DMS53 treated with DMSO at 0.1 percent for 48 hours (cell line): ENCODE measurements at regions not wholly inside any gene's neighbourhood (a gene's known extent, or its start where the extent isn't known, plus 50 kb on each side); places are given as distances from the start of the nearest gene placed in this dataset.

Experiments used
- DNase-seq: peaks from one replicate; lab custom pipeline; 2025; ENCODE audit not compliant: unreplicated experiment; lab: John Stamatoyannopoulos, UW

DNA sequence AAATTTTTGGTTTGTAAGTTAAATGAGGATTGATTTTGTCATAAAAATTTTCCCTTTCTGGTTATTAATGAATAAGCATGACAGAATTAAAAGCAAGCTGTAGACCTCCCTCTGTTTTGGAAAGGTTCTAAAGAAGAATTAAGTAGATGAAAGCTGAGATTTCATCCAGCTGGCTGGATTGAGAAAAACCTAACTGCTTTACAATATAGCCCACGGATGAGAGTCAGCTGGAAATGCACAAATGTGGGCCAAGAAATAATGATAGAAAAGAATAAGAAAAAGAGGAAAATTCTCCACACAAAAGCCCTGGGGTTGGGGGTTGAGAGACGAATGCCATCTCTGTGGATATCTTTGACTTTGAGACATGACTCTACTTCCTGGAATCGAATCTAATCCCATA, 631.6 kb downstream of the HDGFL1 start:
- no peak for DNase-seq

DNA sequence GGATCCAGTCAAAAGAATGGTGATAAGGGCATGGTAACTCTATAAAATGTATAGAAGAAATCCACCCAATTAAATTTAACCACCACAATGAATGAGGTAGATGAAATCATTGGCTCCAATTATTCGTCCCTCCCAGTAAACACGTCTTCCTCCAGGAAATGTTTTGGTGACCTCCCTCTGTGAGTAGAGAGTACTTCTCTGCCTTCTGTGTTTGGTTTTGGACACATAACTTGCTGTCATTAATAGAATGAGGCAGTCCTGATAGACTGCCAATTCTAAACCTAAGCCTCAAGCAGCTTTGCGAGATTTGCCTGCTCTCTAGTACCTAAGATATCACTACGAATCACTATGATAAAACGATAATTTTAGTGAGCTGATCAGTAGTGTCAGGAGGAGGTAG, 632.8 kb downstream of the HDGFL1 start:
- no peak for DNase-seq

DNA sequence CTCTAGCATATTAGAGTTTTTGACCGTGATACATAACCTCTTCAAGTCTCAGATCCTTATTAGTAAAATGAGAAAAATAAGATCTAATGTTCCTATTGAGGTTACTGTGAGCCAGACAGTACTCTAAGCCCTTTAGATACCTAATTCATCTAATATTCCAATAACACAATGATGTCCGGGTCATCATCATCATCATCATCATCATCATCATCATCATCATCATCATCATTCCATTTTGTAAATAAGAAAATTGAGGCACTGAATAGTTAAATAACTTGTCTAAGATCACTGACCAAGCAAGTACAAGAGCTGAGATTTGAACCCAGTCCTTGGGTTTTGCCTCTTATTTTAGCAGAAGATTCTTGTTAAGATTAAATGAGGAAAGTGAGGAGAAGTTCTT, 643.0 kb downstream of the HDGFL1 start:
- DNase-seq: no peak

DNA sequence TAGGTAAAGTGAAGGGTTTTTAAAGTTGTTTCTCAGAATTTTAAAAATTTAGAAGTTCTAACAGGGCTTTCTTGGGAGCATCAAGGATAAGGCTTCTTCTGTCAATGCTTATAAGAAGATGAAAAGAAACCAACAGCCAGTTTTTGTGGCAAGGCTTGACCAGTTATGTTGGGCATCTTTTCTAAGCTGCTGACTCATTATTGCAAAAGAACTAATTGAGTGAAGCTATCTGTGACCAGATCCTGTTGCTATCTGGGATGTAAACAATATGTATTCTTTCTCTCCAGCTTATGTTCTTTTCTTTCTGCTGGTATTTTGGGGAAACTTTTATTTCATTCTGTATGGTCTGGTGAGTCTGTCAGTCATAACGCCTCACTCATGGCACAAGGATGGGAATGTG, 643.8 kb downstream of the HDGFL1 start:
- no peak for DNase-seq

DNA sequence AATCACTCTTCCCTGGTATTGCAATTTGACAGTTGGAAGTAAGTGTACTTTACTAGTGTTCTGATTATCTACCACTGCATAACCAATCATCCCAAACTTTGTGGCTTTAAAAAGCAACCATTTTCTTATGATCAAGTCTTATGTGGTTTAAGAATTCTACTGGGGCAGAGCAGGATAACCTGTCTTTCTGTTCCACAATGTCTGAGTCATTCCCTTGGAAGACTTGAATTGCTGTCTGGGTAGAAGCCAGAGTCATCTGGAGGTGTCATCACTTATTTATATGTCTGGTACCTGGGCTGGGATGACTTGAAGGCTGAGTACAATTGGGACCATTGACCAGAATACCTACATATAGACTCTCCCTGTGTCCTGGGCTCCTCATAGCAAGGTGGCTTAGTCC, 644.3 kb downstream of the HDGFL1 start:
- DNase-seq: no peak

DNA sequence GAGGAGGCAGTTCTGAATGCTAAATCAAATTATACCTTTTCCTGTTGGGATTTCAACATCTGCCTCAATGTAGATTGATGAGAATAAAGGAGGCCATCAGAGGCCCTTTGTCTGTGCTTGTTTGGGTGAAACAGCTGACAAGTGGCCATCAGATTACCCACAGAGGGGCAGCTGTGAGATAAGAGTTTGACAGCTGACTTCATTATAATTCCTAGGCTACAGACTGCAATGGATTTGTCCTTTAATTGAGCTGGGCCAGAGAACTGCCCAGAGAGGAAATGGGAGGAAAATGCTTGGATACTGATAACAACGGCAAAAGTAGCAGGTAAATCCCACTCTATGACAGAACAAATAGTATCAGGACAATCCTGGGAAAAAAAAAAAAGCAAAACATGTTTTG, 649.4 kb downstream of the HDGFL1 start:
- DNase-seq: peak; percentile 17

DNA sequence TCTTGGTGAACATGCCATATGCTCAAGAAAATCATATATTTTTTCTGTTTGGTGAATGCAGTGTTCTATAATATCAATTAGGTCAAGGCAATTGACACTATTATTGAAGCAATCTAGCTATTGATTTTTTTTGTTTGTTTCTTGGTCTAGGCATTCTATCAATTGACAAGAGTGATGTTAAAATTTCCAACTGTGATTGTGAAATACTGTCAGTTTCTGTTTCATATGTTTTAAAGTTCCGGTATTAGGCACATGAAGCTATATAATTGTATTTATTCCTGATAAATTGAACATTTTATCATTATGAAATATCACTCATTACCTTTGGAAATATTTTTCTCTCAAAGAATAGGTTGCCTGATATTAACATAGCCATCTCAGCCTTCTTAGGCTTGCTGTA, 653.4 kb downstream of the HDGFL1 start:
- DNase-seq: no peak

DNA sequence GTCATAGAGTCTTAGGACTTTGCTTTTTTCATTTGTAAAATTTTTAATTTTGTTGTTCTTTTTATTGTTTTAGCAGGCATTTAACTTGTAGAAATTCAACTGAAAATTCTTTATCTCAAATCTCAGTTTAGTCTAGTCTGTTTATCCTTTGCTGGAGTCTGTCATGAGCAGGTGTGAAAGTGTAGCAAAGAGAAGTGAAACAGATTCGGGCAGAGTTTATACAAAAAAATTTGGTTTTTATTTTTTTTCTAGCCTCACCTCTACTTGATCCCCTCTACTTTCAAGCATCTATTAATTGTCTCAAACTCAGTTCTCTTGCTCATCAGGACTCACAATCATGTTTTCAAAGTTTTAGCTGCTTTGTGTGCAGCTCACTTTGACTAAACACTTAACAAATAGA, 655.2 kb downstream of the HDGFL1 start:
- no peak for DNase-seq

DNA sequence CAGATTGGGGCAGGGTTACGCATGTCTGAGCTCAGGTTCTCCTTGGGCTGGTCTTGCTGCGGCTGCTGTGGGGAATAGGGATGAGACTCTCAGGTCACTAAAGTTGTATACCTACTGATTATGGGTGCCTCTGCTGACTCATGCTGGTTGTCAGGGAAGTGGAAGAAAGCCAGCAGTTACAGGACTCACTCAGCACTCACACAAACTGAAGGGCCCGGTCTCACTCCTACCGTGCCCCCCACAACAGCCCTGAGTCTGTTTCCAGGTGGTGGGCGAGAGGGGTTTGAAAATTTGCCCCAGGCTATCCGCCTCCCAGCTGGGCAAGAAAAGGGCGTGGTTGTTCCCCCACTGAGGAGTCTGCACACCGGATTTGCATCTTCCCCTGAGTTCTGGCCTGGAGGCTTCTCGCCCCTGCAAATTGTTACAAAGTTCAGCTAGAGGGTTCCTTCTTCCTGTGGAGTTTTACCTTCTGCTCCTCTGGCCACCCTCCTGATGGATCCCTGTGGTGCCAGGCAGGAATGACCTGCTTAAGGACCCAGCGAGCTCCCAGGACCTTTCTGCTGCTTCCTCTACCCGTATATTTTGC, 659.2 kb downstream of the HDGFL1 start:
- no peak for DNase-seq

DNA sequence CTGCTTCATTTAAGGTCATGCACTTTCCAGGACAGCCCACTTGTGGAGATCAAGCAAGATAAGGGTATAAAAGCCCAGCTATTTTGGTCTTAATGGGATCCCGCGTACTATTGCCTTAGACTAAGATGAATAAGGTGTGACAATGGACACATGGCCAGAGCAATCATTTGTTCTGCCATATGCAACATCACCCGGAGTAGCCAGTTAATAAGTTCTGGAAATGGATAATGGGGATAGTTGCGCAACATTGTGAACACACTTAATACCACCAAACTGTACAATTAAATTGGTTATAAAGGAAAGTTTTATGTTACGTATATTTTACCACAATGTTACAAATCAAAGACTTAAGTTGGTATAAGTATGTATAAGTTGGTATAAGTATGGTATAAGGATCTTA, 674.5 kb downstream of the HDGFL1 start:
- no peak for DNase-seq

DNA sequence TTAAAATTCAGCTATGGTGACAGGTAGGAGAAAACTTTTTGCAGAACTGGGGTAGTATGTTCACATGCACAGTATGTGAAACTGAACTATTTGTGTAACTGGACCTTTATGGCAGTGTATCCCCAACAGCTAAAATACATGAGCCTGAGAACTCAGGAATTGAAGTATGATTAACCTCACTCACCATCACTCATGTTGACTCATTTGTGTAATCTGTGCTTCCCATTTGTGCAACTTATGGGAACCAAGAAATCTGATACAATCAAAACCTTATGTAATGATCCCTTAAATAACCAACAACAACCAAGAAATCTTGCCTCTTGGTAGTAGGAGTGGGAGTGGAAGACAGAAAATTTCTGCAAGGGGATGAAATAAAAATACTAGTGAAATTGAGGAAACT, 674.9 kb downstream of the HDGFL1 start:
- no peak for DNase-seq

DNA sequence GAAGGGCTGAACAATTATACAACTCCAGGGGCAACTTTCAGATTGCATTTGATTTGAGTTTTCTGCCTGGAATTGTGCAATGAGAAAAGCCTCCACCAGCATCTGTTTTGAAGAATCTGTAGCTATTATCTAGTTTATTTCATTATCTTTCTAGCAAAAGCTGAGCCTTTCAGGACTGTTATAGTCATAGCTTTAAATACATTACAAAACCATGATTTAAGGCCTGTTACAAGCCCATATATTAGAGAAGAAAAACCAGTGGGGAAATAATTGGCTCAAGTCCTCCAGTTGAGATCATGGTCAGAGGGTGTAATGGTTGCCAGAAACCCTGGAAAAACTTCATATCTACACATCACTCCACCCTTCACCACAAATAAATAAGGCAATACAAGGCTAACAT, 676.2 kb downstream of the HDGFL1 start:
- no peak for DNase-seq

DNA sequence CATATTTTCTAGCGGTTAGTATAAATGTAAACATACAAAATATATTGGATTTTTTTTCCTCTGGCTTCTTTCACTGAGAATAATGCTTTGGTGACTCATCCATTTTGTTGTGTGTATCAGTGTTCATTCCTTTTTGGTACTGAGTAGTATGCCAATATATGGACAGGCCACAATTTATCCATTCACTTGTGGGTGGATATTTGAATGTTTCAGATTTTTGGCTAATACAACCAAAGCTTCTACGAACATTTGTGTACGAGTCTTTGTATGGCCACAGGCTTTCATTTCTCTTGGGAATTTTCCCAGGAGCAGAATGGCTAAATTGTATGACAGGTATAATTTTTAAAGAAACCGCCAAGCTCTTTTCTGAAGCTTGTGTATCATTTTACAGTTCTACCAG, 677.5 kb downstream of the HDGFL1 start:
- DNase-seq: no peak

DNA sequence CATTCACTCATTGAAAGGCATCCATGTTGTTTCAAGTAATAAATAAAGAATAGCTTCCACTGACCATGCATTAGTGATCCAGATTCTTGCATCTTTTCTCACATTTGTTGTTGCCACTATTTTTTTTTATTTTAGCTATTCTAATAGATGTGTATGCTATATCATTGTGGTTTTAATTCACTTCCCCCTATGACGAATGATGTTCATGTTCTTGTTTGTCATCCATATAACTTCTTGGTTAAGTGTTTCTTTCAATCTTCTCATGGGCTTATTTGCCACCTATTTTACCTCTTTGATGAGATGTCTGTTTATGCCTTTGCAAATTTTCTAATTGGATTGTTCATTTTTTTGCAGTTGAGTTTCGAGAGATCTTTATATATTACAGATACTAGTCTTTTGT, 681.2 kb downstream of the HDGFL1 start:
- no peak for DNase-seq

DNA sequence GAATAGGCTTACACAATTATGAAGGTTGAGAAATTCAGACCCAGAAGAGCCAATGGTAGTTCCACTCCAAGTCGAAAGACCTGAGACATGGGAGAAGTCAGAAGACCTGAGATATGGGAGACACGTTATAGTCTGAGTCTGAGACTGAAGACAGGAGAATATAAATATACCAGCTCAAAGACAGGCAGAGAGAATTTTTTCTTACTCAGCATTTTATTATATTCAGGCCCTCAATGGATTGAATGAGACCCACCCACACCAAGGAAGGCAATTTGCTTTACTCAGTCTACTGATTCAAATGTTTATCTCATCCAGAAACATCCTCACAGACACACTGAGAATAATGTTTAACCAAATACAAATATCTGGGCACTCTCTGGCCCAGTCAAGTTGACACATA, 693.5 kb downstream of the HDGFL1 start:
- DNase-seq: no peak

DNA sequence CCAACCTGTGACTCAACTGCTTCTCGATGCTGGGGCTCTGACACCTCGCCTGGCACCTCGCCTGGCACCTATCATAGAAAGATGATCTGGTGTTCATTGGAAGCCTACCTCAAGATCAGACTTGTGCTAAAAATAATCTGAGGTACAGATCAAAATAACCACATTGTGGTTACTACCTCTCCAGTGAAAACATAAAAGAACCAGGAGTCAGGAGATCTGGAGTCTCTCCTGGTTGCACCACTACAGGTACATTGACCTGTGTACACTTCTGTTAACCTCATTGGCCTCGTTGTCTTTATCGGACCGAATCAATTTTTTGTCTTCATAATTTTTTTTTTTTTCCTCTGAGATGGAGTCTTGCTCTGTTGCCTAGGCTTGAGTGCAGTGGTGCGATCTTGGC, 695.9 kb downstream of the HDGFL1 start:
- no peak for DNase-seq

DNA sequence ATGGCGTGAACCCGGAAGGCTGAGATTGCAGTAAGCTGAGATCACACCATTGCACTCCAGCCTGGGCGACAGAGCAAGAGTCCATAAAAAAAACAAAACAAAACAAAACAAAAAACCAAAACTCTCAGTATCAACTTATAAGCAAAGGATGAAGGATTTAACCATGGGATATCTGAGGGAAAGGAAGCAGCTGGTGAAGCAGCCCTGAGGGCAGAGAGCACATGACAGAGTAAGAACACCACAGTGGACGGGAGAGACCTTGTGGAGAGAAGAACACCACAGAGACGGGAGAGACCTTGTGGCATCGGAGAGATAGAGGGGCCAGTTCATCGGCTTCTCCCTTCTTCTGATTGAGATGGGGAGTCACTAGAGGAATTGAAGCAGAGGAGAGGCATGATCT, 697.2 kb downstream of the HDGFL1 start:
- DNase-seq: peak; percentile 33

DNA sequence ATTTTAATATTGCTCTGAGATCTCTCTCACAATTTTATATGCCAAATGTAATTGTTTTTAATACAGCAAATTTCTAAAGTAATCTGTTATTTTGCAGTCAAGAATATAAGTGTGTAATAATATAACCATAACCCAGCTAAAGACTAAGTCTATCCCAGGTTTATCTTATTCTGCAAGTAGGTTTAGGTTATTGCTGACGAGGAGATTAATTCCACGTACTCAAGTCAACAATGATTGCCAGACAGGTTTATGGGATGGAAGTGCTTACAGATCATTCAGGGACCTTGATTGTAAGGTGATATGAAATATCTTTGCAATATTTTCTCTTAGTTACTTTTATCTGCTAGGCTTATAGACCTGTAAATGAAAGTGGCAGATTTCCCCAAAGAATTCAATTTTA, 698.3 kb downstream of the HDGFL1 start:
- no peak for DNase-seq

DNA sequence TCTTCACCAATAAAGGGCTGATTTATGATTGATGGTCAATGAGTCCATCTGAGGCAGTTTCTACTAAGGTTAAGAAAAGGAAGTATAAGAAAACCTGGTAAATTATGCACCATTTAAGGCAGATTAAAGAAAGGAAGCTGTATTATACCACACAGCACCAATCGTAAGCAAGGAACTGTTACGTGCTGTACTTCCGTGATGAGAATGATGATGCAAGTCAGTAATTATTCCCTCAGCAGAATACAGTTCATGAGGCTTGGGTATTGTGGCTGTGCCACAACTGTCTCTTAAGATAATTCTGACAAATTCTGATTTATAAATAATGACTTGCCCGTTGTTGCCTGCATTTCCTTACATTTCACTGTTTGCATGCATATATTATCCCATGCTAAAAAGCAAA, 699.0 kb downstream of the HDGFL1 start:
- no peak for DNase-seq

DNA sequence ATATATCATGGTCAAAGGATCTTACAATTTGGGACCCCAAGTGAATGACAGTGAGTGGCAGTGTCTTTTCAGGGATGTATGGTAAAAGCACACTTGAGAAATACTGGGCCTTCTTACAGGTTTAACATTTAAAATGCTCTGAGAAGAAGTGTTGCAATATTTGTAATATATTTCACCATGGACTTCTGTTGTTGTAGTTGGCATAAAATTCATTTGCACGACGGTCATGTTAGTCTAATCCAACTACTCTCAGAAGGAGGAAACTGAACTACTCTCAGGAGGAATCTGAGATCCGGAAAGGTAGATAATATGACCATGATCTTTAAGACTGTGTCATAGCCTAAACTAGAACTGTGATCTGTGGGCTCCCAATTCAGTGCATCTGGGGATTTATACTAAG, 700.1 kb downstream of the HDGFL1 start:
- DNase-seq: no peak

DNA sequence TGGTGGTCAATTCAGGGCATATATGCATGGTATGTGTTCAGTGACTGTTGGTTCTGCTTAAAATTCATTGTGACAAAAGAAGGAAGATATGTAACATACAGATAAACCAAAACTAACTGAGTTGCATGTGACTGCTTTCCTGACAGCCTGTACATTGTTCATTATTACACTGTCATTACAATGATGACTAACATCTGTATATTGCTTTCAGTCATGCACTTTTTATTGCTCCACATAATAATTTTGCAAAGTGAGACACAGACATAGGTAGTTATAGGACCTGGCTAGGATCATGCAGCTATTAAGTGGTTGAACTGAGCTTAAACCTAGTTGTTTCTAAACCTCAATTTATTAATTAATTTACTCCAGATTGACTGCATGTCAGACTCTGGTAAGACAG, 703.2 kb downstream of the HDGFL1 start:
- DNase-seq: no peak

DNA sequence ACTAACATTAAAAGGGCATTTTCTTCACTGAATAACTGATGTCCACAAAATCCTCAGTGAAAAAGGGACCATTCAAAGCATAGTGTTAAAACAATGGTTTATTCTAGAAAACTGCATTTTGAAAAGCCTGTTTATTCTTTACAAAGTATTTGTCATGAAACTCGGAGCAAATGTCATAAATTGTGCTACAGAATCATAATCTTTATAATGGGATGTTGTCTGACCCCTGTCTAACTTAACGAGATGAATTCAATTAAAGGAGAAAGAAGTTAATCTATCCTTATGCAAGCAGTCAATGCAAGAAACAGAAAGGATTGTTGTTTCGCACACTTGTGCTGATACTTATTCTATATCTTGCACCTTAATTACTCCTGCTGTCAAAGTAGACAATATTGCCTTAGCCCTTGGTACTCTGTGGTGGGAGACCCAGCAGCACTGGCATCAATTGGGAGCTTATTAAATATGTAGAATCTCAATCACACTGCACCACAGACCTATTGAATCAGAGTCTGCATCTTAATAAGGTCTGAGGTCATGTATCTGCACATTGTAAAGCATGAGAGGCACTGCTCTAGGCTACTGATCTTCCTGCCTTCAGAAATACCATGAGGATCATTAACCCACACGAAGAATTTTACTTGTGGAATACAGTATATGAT, 708.3 kb downstream of the HDGFL1 start:
- DNase-seq: no peak

DNA sequence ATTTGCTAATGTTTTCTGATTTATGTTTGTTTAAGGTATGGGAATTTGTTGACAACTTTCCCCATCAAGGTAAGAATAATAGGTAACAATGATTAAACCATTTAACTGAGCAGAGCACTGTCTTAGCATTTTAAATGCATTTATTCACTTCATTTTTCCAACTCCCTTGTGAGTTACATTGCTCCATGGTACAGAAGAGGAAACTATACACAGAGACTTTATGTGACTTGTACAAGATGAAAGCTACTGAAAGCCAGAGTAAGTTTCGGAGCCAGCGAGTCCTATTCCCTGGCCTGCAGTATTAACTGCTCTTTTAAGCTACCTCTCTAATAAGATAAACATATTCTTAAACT, 708.8 kb downstream of the HDGFL1 start:
- DNase-seq: no peak
